Renal pelvis (tissue), 1 donor: ENCODE measurements at regions not wholly inside any gene's neighbourhood (a gene's known extent, or its start where the extent isn't known, plus 50 kb on each side); places are given as distances from the start of the nearest gene placed in this dataset.

Experiments used
- DNase-seq: peaks from one replicate; pipeline ENCODE4 v3.0.0-alpha.2; 2013

DNA sequence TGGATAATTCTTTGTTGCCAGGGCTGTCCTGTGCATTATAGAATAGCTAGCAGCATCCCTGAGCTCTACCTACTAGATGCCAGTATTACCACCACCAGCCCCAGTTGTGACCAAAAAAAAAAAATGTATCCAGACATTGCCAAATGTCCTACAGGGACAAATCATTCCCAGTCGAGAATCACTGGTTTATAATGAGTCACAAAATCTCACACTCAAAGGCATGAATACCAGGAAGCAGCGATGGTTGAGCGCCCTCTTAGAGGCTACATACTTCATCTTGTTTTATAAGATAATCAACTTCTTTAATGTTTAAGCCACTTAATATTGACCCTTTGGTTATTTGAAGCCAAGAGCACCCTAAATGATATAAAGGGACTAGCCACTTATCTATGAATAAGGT is 297.3 kb downstream of the DHX15 start:
- no peak for DNase-seq

DNA sequence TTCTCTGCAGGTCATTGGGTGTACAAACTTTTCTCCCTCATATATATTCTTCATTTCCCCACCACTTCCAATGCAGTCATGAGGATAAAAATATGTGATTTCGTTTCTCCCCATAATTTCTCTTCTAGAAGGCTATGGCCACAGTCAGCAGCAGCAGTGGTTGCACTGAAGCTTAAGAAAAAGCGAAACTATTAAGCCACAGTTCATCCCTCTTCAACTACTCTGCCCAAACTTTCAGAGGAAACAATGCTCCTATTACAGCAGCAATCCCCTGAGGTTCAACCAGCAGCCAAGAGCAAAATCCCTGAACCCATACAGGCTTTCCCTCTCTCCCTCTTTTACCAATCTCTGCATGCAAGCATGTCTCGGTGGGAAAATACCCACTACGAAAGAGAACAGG is 298.6 kb downstream of the DHX15 start:
- no peak for DNase-seq

- DNase-seq, result no peak
Observed at GRCh38 chr4:24282446-24282845, 301.9 kb downstream of the DHX15 start.

DNA sequence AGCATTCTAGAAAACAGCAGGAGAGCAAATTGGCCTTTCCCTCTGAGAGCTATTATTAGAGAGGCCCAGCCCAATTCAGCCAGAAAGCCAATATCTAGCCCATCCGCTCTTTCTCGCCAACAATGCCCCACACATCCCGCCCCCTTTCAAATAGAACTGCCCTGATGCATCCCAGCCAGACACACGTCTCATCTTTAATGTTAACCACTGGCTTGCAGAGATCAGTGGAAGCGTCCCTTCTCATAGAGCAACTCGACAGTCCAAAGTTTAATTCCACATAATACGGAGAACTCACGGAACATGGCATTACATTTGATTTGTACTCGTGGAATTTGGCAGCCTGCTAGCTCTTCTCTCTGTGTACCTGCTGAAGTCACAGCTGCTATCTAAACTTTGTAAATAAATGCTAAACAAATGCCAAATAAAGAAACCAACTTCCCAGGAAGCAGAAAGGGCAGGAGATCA is 304.4 kb downstream of the DHX15 start:
- no peak for DNase-seq

DNA sequence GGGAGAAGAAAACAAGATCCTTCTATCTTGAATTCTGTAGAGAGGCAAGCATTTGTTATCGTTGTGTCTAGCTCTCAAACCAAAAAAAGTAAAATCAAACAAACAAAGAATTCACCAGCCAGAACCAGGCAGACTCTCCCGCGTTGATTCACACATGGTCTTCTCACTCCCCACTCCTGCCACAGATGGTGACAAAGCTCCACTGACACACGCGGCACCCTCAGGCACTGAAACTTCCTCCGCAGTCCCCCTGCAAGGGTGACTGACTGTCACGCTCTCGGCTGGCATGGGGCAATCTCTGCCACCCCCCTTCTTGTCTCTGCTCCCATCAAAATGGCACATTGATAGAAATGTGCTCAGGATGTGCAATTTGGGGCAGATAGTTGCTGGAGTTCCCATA is 304.9 kb downstream of the DHX15 start:
- no peak for DNase-seq

- DNase-seq, result no peak
Observed at GRCh38 chr4:24278693-24279092, 305.7 kb downstream of the DHX15 start.

- DNase-seq, result no peak
Observed at GRCh38 chr4:24274381-24274941, 309.9 kb downstream of the DHX15 start.

DNA sequence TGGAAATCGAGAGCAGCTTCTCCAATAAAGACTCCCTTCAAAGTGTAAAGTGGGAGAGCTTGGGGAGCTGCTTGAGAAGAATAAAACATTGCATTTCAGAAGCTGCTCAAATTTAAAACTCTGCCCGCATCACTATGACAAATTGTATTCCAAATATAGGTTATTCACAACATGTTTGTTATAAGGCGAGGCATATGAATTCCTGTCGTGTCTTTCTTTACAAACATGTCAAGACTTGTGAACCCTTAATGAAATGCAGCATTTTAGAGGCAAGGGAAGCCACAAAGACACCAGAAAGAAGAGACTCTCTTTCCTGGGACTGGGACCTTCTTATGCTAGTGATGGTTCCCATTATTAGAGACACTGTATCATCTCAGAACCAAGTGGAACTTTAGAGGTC is 311.2 kb downstream of the DHX15 start:
- DNase-seq, result no peak

DNA sequence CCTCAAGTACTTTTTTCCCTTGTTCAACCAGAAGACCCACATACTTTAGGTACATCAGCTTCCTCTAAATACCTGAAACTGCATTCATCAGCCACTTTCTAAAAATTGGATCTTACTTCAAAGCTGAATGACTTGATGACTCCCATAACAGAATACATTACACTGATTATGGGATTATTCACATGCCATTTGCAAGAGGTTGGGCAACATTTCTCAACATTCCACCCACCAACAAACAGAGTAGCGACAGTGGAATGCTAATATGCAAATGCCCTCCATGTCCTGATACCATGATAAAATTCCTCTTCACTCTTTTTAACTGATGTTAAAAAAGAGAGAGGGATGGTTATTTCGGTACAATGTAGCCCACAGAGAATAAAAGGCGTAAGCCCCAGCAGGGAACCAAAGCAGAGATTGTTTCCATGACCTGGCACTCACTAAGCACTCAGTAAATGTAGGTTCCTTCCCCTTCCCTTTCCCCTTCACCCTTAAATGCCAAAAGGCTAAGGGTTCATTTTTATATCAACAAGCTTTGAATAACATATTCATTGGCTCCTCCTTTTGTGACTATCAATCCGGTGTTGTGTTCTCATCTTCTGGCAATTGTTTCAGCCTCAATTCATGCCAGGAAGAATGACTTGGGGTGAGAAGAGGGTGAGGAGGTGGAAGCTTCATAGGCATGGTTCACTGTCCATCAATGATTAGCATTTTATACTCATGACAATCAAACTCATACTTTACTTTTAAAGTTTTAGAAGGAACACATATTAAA is 317.2 kb downstream of the DHX15 start:
- DNase-seq, result no peak

DNA sequence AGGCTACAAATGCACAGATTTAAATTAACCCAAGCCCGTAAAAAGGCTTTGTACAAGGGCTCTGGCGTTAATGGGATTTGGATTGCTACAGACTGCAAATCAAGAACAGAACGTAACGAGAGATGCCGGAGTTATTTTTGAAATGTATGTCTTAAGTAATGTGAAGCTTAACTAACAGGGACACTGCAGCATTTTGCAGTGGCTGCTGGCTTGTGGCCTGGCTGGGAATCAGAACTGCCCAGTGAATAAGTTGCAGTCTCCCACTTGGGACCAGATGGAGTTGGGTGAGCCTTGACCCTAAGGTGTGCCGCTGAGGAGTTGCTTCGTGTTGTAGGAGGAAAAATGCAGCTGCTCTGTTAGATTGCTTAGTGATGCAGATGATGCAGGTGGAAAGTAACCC is 318.4 kb downstream of the DHX15 start:
- no peak for DNase-seq

GRCh38 chr4:24262616-24263015 is 321.7 kb downstream of the DHX15 start:
- no peak for DNase-seq

GRCh38 chr4:24262084-24262483 is 322.3 kb downstream of the DHX15 start:
- DNase-seq, result no peak

GRCh38 chr4:24260923-24261564 is 323.3 kb downstream of the DHX15 start:
- DNase-seq, result no peak

GRCh38 chr4:24260133-24260715 is 324.1 kb downstream of the DHX15 start:
- DNase-seq, result no peak

- no peak for DNase-seq
Observed at GRCh38 chr4:24256547-24256946, 327.8 kb downstream of the DHX15 start.

- no peak for DNase-seq
Observed at GRCh38 chr4:24256066-24256465, 328.3 kb downstream of the DHX15 start.

- DNase-seq, result no peak
Observed at GRCh38 chr4:24252121-24252520, 332.2 kb downstream of the DHX15 start.

DNA sequence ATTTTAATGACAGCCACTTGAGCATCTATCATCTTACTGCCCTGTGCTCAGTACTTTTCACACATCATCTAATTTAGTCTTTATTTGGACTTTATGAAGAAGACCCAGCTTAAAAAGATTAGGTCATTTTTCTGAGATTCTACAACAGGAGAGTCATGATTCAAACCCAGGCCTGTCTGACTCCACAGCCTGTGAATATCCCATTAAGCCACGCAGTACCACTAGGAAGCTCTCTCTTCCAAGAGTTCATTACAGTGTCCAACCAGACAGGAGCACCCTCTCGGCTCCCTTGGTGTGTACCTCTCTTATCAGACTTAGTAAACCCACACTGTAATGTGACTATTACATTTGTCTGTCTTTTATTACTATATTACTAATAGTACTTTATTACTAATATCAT is 332.8 kb downstream of the DHX15 start:
- DNase-seq, result no peak

DNA sequence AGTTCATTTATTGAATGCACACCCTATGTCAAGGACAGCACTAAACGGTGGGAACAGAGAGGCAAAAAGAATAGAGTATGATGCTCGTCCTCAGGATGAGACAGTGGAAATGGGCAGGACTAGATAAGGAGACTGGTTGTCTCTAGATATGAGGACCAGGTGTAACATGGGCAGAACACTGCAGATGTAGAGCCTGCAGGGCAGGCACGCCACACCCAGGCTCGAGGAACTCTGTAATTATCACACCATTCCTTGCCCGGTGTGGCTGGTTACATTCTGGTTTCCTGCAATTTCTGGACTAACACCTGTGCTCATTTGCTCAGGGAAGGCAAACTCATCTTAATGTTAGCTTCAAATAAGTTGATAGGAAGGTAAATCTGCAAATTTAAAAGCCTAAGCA is 334.4 kb downstream of the DHX15 start:
- DNase-seq, result no peak

DNA sequence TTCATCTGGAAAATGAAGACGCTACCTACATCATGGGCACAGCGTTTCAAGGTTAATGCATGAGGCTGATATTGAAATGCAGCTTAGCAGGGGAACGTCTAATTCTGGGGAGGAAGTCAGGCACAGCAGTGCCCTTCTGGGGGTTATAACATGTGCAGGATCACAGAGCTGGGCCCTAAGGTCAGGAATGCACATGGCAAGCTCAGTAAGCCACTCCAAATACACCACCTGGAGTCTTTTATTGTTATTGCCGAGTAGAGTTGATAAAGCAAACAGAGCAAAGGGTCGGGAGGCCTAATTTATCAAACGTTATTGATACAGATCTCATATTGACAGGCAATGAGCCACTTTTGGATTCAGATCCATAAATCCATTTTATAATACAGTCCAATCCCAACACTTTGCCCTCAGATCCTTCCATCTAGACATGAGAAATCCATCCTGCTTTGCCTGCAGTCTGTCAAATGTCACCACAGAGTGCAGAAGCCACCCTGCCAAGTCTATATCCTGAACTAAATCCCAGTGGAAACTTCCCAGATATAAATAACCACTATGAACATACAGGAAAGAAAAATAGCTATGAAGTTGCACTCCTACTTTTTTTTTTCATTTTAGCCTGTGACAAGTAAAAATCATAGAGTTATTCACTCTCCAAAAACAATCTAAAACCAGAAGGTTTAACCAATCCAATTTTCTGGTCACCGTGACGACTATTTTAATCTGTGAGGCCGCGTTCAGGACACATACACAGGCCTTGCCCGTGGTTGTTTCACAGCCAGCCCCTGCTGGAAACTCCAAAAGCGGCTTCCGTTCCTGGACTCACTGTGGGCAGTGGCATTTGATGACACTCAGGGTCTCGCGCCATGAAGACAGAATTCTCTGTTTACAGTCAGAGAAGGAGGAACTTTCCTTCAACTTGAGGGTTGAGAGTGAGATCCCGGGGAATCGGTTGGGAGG is 335.4 kb downstream of the DHX15 start:
- DNase-seq, result no peak

- DNase-seq, result no peak
Observed at GRCh38 chr4:24245491-24245820, 338.9 kb downstream of the DHX15 start.
